GM19240 (cell line): ENCODE measurements at regions not wholly inside any gene's neighbourhood (a gene's known extent, or its start where the extent isn't known, plus 50 kb on each side); places are given as distances from the start of the nearest gene placed in this dataset.
"Not testable (repeated sequence)": the region's sequence is repeated elsewhere in the genome, so short reads cannot be mapped to it uniquely, and the experiment has no call there.

Experiments used
- DNase-seq: peaks from one replicate; pipeline ENCODE4 v3.0.0; 2011; ENCODE audit warnings: low spot score; ENCODE audit not compliant: insufficient read length

- no peak for DNase-seq
Measured at GRCh38 chr4:74544655-74545361, 99.9 kb downstream of the AREG start.

- DNase-seq = no peak
Measured at GRCh38 chr4:74545448-74545847, 100.5 kb downstream of the AREG start.

- no peak for DNase-seq
Measured at GRCh38 chr4:74546057-74546456, 101.1 kb downstream of the AREG start.

GRCh38 chr4:74547042-74547441 is 102.1 kb downstream of the AREG start:
- no peak for DNase-seq

GRCh38 chr4:74548561-74548960 is 103.6 kb downstream of the AREG start:
- DNase-seq = no peak

- DNase-seq = no peak
Measured at GRCh38 chr4:74549936-74550335, 105.0 kb downstream of the AREG start.

GRCh38 chr4:74555231-74555630 is 110.3 kb downstream of the AREG start:
- no peak for DNase-seq

- DNase-seq = no peak
Measured at GRCh38 chr4:74555843-74556242, 110.9 kb downstream of the AREG start.

GRCh38 chr4:74559853-74560252 is 114.9 kb downstream of the AREG start:
- DNase-seq = no peak

- no peak for DNase-seq
Measured at GRCh38 chr4:74567981-74568380, 123.0 kb downstream of the AREG start.

- no peak for DNase-seq
Measured at GRCh38 chr4:74570095-74570494, 125.2 kb downstream of the AREG start.

- no peak for DNase-seq
Measured at GRCh38 chr4:74578329-74578728, 133.4 kb downstream of the AREG start.

- DNase-seq = not testable (repeated sequence)
Measured at GRCh38 chr4:74578865-74579264, 133.9 kb downstream of the AREG start.

GRCh38 chr4:74583089-74583700 is 138.3 kb downstream of the AREG start:
- no peak for DNase-seq

GRCh38 chr4:74583757-74584156 is 138.8 kb downstream of the AREG start:
- DNase-seq = no peak

- DNase-seq = no peak
Measured at GRCh38 chr4:74588350-74588749, 143.4 kb downstream of the AREG start.

- no peak for DNase-seq
Measured at GRCh38 chr4:74590476-74590875, 145.5 kb downstream of the AREG start.

- DNase-seq = no peak
Measured at GRCh38 chr4:74598611-74599325, 153.8 kb downstream of the AREG start.

- no peak for DNase-seq
Measured at GRCh38 chr4:74603186-74603585, 158.2 kb downstream of the AREG start.

GRCh38 chr4:74608151-74608949 is 163.4 kb downstream of the AREG start:
- no peak for DNase-seq

GRCh38 chr4:74610491-74610890 is 165.6 kb downstream of the AREG start:
- DNase-seq = no peak

GRCh38 chr4:74612837-74613236 is 167.9 kb downstream of the AREG start:
- DNase-seq = no peak
